Mucosa of descending colon (tissue), 3 donors: ENCODE measurements at regions not wholly inside any gene's neighbourhood (a gene's known extent, or its start where the extent isn't known, plus 50 kb on each side); places are given as distances from the start of the nearest gene placed in this dataset.
A peak's percentile ranks its signal among the peaks of the same experiment; 100 is the strongest.

ENCODE experiments used
- ATAC-seq: fragments of 200-7000 bp; cut with Tn5 transposase; one replicate; pipeline ENCODE4 v1.9.1; 2020; ENCODE audit warnings: mild to moderate bottlenecking, moderate library complexity
- DNase-seq, 3 donors: peaks; one replicate each; pipeline ENCODE4 v3.0.0-alpha.2; 2020
- H3K36me3 ChIP-seq: fragments of 200-600 bp; one replicate; pipeline ENCODE4 v1.8.0; 2021; ENCODE audit warnings: low read depth, mild to moderate bottlenecking
- H3K4me1 ChIP-seq: fragments of 200-600 bp; one replicate; pipeline ENCODE4 v1.8.0; 2021; ENCODE audit warnings: low read depth, mild to moderate bottlenecking
- H3K4me3 ChIP-seq: fragments of 200-600 bp; one replicate; pipeline ENCODE4 v1.8.0; 2021; ENCODE audit warnings: mild to moderate bottlenecking
- H3K9me3 ChIP-seq: fragments of 200-600 bp; one replicate; pipeline ENCODE4 v1.8.0; 2021; ENCODE audit warnings: mild to moderate bottlenecking
- intact Hi-C, 2 donors: fragments of 100-400 bp; cut with DNase I in 1 of 2; cut with micrococcal nuclease in 1 of 2; formaldehyde crosslinking; loops; one replicate each; pipeline versions ENCODE4 v1.11.0 to v1.11.1; 2022; cut with DNase I, micrococcal nuclease
- TF ChIP-seq, protein P1 (sequence below): fragments of 200-600 bp; IDR thresholded peaks from one replicate; pipeline ENCODE4 v1.8.0; 2022; ENCODE audit warnings: antibody characterized with exemption, mild to moderate bottlenecking
- donor health status: DM: no; HTN: no; CAD: no; lungs with moderate emphysema.
- donor health status: DM: no; HTN: no; CAD: no.
- donor health status: DM: no; HTN: yes; CAD: no.

DNA sequence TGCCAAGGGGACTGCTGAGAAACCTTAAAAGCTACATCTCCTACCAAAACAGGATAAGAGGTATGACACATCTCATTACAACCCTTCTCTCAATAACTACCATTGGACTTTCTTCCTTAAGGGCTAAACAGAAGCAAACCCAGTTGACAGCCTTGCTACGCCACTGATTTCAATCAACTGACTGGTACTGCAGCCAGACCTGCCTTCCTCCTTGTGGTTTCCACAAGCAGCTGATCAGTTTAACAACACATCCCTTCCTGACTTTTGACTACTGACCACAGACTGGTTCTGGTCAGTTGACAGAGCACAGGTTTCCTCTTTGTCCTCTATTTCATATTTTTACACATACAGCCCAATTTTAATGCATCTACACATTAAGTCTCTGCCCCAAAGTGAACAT is 108.8 kb downstream of the ADAMTS1 start:
- Histone ChIP-seq H3K4me3 (no peak overlapping the region), H3K4me1 (no peaks in the 10 kb centered on the region), H3K9me3 (no peaks in the 10 kb centered on the region), H3K36me3 (no peaks in the 10 kb centered on the region)
- TF ChIP-seq, protein P1, sequence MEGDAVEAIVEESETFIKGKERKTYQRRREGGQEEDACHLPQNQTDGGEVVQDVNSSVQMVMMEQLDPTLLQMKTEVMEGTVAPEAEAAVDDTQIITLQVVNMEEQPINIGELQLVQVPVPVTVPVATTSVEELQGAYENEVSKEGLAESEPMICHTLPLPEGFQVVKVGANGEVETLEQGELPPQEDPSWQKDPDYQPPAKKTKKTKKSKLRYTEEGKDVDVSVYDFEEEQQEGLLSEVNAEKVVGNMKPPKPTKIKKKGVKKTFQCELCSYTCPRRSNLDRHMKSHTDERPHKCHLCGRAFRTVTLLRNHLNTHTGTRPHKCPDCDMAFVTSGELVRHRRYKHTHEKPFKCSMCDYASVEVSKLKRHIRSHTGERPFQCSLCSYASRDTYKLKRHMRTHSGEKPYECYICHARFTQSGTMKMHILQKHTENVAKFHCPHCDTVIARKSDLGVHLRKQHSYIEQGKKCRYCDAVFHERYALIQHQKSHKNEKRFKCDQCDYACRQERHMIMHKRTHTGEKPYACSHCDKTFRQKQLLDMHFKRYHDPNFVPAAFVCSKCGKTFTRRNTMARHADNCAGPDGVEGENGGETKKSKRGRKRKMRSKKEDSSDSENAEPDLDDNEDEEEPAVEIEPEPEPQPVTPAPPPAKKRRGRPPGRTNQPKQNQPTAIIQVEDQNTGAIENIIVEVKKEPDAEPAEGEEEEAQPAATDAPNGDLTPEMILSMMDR, result no peak
- ATAC-seq (no peak), DNase-seq (no peak)
- intact Hi-C loops, result no loop called here

DNA sequence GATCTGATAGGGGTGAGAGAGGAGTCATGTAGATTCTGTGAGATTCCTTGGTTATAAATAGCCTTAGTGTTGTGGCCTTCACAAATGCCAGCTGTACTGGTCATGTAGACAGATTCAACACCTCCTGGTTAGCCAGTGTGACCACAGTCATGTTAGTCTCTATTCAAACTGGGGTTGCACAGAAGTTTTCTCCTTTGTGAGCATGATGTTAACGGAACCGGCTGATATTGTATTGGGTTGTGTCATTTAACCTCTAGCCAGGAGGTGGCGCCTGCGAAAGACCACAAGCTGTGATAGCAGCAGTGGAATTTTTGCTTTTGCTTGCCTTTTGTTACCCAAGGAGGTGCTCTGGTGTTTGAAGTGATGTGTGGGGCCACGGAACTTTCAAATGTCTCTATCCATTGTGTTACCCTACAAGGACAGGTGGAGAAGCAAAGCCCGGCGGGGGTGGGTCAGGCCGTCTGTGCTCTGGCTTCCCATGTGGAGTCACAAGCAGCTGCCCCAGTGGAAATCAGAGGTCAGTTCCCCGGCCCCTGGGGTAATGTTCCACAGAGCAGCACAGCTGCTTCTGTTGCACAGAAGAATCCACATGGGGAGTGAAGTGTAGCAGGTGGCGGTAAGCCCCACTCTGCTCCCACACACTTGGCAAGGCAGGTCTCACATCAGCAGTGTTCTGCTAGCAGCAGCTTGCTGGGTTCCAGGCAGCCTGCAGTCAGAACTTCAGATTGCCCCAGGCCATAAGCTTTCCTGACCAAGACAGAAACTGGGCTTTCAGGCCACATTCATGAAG is 112.6 kb downstream of the ADAMTS1 start:
- Histone ChIP-seq H3K4me3 (no peak overlapping the region), H3K9me3 (no peaks in the 10 kb centered on the region), H3K4me1 (no peaks in the 10 kb centered on the region), H3K36me3 (no peaks in the 10 kb centered on the region)
- TF ChIP-seq, protein P1, result no peak
- intact Hi-C loops, result no loop called here
- ATAC-seq, result peak; percentile 44
- DNase-seq, result peak in 1 of 3 donors; percentile 61

DNA sequence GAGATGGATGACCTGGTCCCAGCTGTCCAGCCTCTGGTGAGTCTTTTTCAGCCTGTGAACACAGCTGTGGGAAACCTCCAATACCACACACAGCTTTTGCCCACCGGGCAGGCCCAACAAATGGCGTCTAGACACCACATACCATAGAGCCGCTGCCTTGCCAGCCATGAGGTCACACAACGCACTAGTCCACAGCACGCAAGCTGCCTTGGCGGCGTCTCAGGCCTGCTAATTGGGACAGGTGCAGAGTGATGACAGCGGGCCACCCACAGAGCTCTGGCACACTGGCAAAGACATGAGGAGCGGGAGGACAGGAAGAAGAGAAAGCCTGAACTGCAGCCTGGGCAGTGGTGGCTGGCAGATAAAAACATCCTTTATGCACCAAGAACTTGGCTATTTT is 125.5 kb downstream of the ADAMTS1 start:
- H3K9me3 ChIP-seq, result no peaks in the 10 kb centered on the region
- intact Hi-C loops, result loop anchor here in 1 of 2 donors (10.0 kb wide), 1 partner anchor 1105 kb away; no protein-coding TSS in a partner anchor
- ATAC-seq (no peak), DNase-seq (no peak)
- TF ChIP-seq, protein P1, result no peak
- H3K36me3 ChIP-seq, result no peaks in the 10 kb centered on the region
- no peak overlapping the region for H3K4me3 ChIP-seq
- no peaks in the 10 kb centered on the region for H3K4me1 ChIP-seq

- no peak for ATAC-seq
- no peaks in the 10 kb centered on the region for H3K36me3 ChIP-seq
- intact Hi-C loops, result loop anchor here in 1 of 2 donors (10.0 kb wide), 1 partner anchor 1102 kb away; no protein-coding TSS in a partner anchor
- H3K9me3 ChIP-seq, result no peaks in the 10 kb centered on the region
- no peak for DNase-seq
- TF ChIP-seq, protein P1, result no peak
- H3K4me3 ChIP-seq, result no peak overlapping the region
- no peaks in the 10 kb centered on the region for H3K4me1 ChIP-seq
Observed at GRCh38 chr21:26717146-26717739, 128.0 kb downstream of the ADAMTS1 start.

- peak in 1 of 3 donors; percentile 53 for DNase-seq
- no peaks in the 10 kb centered on the region for H3K4me1 ChIP-seq
- no peak overlapping the region for H3K4me3 ChIP-seq
- TF ChIP-seq, protein P1, result peak; percentile 50
- H3K9me3 ChIP-seq, result no peaks in the 10 kb centered on the region
- intact Hi-C loops, result loop anchor here in 1 of 2 donors (10.0 kb wide), 1 partner anchor 1101 kb away; no protein-coding TSS in a partner anchor
- H3K36me3 ChIP-seq, result no peaks in the 10 kb centered on the region
- ATAC-seq, result peak; percentile 81
Observed at GRCh38 chr21:26715878-26716506, 129.2 kb downstream of the ADAMTS1 start.
